Activated CD8-positive, alpha-beta T cell treated with anti-CD3 and anti-CD28 coated beads, Interleukin-2, amount 10 ng/mL, durations not matched to agents 7 days and 5 days (primary cell): ENCODE measurements at regions not wholly inside any gene's neighbourhood (a gene's known extent, or its start where the extent isn't known, plus 50 kb on each side); places are given as distances from the start of the nearest gene placed in this dataset.
"Not testable (repeated sequence)": the region's sequence is repeated elsewhere in the genome, so short reads cannot be mapped to it uniquely, and the experiment has no call there.

Source experiments
- ATAC-seq: fragments of 150-1000 bp; cut with Tn5 transposase; one replicate; pipeline ENCODE4 v1.10.0; 2021; ENCODE audit warnings: moderate library complexity
- CTCF ChIA-PET: fragments of 350-600 bp; sonication (Branson Sonifier 250); formaldehyde crosslinking; loops from one replicate; lab custom pipeline; 2021; ENCODE audit warnings: antibody characterized with exemption; lab: Charles Lee
- POLR2A ChIA-PET: fragments of 350-600 bp; sonication (Branson Sonifier 250); formaldehyde crosslinking; loops from one replicate; lab custom pipeline; 2021; ENCODE audit warnings: antibody characterized with exemption; lab: Charles Lee
- DNase-seq: peaks from one replicate; pipeline ENCODE4 v3.0.0-alpha.2; 2020
- H3K27ac Mint-ChIP-seq: one replicate; pipeline ENCODE4 v1.8.0; 2021; ENCODE audit warnings: mild to moderate bottlenecking, mixed read lengths
- H3K27me3 Mint-ChIP-seq: one replicate; pipeline ENCODE4 v1.8.0; 2021; ENCODE audit warnings: low read depth, mixed read lengths
- H3K36me3 Mint-ChIP-seq: one replicate; pipeline ENCODE4 v1.8.0; 2021; ENCODE audit warnings: low read depth, mixed read lengths
- H3K4me1 Mint-ChIP-seq: one replicate; pipeline ENCODE4 v1.8.0; 2021; ENCODE audit warnings: low read depth, mixed read lengths
- H3K4me3 Mint-ChIP-seq: one replicate; pipeline ENCODE4 v1.8.0; 2021; ENCODE audit warnings: mild to moderate bottlenecking, mixed read lengths
- H3K9me3 Mint-ChIP-seq: one replicate; pipeline ENCODE4 v1.8.0; 2022; ENCODE audit warnings: mixed read lengths; ENCODE audit not compliant: insufficient read depth

DNA sequence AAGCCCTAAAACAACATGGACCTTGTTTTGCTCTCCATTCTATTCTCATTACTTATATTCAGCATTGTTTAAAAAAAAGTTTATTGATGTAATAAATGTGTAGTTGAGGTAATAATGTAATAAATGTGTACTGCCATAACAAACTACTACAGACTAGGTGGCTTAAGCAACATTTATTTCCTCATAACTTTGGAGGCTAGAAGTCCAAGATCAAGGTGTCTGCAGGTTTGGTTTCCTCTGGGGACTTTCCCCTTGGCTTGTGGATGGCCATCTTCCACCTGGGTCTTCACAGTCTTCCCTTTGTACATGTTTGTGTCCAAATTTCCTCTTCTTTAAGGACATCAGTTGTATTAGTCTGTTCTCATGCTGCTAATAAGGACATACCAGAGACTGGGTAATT is 93.1 kb downstream of the LMO4 start:
- ATAC-seq = no peak
- Mint-ChIP-seq H3K9me3 (no peaks in the 10 kb centered on the region), H3K4me3 (no peak overlapping the region), H3K4me1 (no peaks in the 10 kb centered on the region), H3K27ac (no peak overlapping the region), H3K27me3 (no peaks in the 10 kb centered on the region), H3K36me3 (no peaks in the 10 kb centered on the region)
- CTCF ChIA-PET = no interaction called here
- POLR2A ChIA-PET = no interaction called here
- DNase-seq = no peak

DNA sequence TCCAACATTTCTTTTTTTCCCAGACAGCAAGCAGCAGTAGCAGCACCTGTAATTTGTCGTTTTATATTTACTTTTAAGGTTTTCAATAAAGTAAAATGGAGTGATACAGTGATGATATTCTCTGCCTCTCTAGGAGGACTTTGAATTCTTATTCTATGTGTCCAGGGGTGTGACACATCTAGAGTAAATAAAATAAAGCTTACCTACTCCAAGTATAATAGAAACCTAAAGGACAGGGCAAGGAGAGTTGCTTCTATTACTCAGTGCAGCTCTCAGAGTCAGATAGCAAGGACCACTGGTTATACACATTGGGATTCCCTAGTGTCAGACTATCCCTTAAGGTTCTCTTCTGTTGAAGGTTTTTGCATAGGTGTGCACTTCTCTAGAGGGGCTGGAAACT is 95.9 kb downstream of the LMO4 start:
- H3K27me3 Mint-ChIP-seq = peaks cover 4% of the 10 kb centered on the region
- no peak overlapping the region for H3K4me3 Mint-ChIP-seq
- ChIA-PET POLR2A (no interaction called here), CTCF (no interaction called here)
- no peak overlapping the region for H3K27ac Mint-ChIP-seq
- no peaks in the 10 kb centered on the region for H3K36me3 Mint-ChIP-seq
- DNase-seq (no peak), ATAC-seq (no peak)
- no peaks in the 10 kb centered on the region for H3K9me3 Mint-ChIP-seq
- no peaks in the 10 kb centered on the region for H3K4me1 Mint-ChIP-seq

DNA sequence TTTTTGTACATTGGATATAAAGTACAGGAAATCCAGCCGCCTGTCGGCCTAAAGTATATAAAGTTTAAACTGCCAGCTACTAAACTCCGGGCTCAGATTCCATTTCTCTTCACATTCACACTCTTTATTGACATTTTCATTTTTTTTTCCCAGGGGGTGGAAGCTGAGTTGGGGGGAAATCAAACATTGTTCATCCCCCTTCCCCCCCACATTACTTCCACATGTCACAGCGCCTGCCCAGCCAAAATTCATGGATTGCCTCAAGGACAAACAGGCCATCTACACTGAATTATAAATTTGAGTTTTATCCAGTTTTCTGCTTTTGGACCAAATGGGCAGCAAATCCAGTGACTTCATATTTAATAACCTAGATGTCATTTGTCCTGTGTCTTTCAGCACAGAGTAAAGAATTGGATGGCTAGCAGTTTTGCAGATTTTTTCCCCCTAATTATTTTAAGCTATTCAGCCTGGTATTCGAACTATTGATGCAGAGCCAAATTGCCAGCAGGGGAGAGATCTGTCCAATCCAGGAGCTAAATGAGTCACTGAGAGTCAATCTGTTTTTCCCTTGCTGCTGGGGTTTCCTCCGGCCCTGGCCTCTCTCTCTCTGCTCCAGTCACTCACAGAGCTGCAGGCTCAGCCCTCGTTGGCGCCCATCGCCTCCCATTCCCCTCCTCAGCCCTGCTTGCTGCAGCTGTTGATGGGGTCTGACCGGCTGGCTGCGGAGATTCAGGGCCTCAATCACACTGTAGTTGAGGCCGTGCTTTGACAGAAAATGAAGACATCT is 98.0 kb downstream of the LMO4 start:
- no peak for ATAC-seq
- H3K27ac Mint-ChIP-seq = no peak overlapping the region
- H3K27me3 Mint-ChIP-seq = peaks cover 4% of the 10 kb centered on the region
- POLR2A ChIA-PET = no interaction called here
- no peaks in the 10 kb centered on the region for H3K36me3 Mint-ChIP-seq
- CTCF ChIA-PET = no interaction called here
- no peak for DNase-seq
- no peak overlapping the region for H3K4me3 Mint-ChIP-seq
- H3K9me3 Mint-ChIP-seq = no peaks in the 10 kb centered on the region
- H3K4me1 Mint-ChIP-seq = no peaks in the 10 kb centered on the region

DNA sequence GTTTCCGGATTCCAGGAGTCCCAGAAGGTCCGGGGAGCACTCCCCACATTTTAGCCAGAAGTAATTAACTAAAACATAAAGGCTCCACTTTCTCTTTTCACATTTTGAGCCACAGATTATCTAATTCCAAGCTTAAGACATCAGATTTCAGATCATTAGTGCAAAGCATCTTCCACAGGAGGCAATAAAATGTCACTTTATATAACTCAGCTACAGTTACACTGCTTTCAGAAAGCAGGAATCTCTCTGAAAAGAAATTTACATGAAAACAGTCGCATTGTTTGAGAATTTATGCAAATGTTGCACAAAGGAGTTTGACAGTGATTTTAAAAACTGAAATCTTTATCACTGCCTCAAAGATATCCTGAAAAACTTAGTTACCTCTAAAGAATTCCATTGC is 99.7 kb downstream of the LMO4 start:
- CTCF ChIA-PET = interaction anchor here (1.9 kb wide), 1 partner anchor 102 kb away, joined by 5 read pairs; no protein-coding TSS in a partner anchor
- H3K27me3 Mint-ChIP-seq = peaks cover 4% of the 10 kb centered on the region
- DNase-seq = no peak

DNA sequence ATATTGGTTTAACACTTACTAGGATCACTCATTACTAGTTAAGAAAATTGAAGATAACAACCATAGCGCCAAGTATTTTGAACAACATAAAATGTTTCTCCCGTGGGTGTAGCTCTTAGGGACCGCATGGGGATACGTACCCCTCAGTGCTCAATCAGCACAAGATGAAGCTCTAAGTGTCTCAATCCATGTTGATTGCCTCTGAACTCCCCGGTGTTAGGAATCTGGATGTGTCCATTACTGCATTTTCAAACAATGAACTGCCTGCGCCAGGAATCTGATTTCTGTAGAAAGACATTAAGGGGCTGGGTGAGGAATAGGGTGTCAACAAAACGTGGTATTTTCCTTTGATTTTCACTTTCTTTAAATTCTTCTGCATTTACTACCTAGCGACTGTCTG is 100.2 kb downstream of the LMO4 start:
- DNase-seq (no peak), ATAC-seq (no peak)
- H3K27ac Mint-ChIP-seq = no peak overlapping the region
- no peaks in the 10 kb centered on the region for H3K4me1 Mint-ChIP-seq
- CTCF ChIA-PET = interaction anchor here (1.9 kb wide), 1 partner anchor 103 kb away, joined by 5 read pairs; no protein-coding TSS in a partner anchor
- no peak overlapping the region for H3K4me3 Mint-ChIP-seq
- peaks cover 4% of the 10 kb centered on the region for H3K27me3 Mint-ChIP-seq
- no peaks in the 10 kb centered on the region for H3K9me3 Mint-ChIP-seq
- H3K36me3 Mint-ChIP-seq = no peaks in the 10 kb centered on the region
- POLR2A ChIA-PET = no interaction called here

More for the DNA sequence above, 99.7 kb downstream of the LMO4 start:
- H3K4me3 Mint-ChIP-seq = no peak overlapping the region
- POLR2A ChIA-PET = no interaction called here
- H3K27ac Mint-ChIP-seq = no peak overlapping the region
- no peaks in the 10 kb centered on the region for H3K36me3 Mint-ChIP-seq
- H3K9me3 Mint-ChIP-seq = no peaks in the 10 kb centered on the region
- no peaks in the 10 kb centered on the region for H3K4me1 Mint-ChIP-seq
- ATAC-seq = no peak

DNA sequence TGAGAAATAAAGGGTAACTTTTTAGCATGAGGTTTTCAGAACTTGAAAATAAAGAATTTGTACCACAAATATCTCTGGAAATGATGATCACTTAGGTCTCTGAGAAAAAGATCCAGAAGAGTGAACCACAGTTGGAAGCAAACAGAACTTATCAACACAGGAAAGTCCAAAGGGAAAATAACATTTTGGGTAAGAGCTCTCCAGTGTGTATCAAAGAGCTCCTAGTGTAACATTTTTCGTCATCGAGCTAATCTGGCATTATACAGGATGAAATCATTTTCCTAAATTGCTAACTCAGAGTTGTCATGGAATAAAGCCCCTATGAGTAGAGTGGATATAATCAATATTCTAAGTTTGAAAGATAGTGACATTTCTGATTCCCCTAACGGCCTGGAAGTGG is 104.0 kb downstream of the LMO4 start:
- H3K9me3 Mint-ChIP-seq = no peaks in the 10 kb centered on the region
- peaks cover 4% of the 10 kb centered on the region for H3K4me1 Mint-ChIP-seq
- H3K4me3 Mint-ChIP-seq = no peak overlapping the region
- POLR2A ChIA-PET = no interaction called here
- no peak overlapping the region for H3K27ac Mint-ChIP-seq
- ATAC-seq (no peak), DNase-seq (no peak)
- H3K36me3 Mint-ChIP-seq = no peaks in the 10 kb centered on the region
- CTCF ChIA-PET = no interaction called here
- H3K27me3 Mint-ChIP-seq = peaks cover 4% of the 10 kb centered on the region

DNA sequence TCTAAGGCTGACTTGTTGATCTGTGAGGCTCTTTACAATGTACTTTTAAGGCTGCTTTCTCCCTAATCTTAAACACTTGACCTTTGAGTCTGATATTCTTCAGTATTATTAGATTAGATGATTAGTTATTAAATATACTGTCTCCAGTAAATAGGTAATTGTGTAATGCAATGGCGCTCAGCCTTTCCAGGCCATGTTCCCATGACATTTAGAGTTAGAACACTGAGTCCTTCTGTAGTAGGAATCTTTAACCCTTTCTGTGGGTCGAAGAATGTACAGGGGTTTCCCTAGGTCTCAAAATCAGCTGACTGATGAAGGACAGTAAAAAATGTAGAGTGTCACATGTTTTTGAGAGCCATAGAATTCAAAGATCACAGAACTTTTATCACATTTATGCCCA is 104.4 kb downstream of the LMO4 start:
- DNase-seq, H3K27ac Mint-ChIP-seq, POLR2A ChIA-PET, H3K36me3 Mint-ChIP-seq, H3K27me3 Mint-ChIP-seq, H3K4me3 Mint-ChIP-seq, ATAC-seq, CTCF ChIA-PET, H3K9me3 Mint-ChIP-seq, H3K4me1 Mint-ChIP-seq: not testable (repeated sequence)

DNA sequence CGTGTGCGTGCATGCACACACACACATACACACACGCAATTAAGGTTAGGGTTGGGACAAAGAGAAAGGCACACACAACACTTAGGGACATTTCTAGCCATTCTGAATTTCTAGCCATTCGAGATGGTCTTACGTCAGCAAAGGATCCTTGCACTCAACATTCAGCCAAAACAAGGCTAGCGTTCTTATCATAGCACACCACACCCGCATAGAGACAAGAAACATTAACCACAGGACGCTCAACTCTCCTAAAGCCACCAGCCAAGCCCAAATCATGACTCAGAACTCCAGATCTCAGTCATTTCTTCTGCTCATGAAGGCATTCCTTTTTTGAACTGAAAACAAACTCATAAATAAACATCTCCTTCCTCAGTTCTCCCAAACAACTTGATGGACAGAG is 106.8 kb downstream of the LMO4 start:
- DNase-seq (no peak), ATAC-seq (no peak)

DNA sequence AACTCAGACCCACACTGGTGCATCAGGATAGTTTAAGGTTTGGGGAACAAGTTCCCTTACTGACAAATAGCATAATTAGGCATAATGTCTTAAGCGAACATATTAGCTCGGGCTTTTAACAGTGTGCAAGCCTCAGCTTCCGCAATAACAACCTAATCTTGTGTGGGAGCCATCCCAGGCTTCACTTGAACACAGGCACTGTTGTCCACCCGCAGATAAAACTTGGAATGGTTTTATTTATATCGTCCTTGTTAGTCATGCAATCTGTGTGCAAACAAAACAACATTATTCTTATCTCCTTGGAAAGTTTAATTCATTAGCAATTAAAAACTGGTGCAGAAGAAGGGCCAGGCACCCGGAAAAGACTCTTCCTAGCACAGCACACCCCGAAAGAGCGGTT is 107.4 kb downstream of the LMO4 start:
- H3K4me3 Mint-ChIP-seq, POLR2A ChIA-PET, H3K27ac Mint-ChIP-seq, H3K36me3 Mint-ChIP-seq, CTCF ChIA-PET, H3K27me3 Mint-ChIP-seq, DNase-seq, H3K9me3 Mint-ChIP-seq, ATAC-seq, H3K4me1 Mint-ChIP-seq: not testable (repeated sequence)

More for the DNA sequence above, 106.8 kb downstream of the LMO4 start:
- peaks cover 2% of the 10 kb centered on the region for H3K27me3 Mint-ChIP-seq
- H3K4me3 Mint-ChIP-seq = no peak overlapping the region
- ChIA-PET CTCF (no interaction called here), POLR2A (no interaction called here)
- no peak overlapping the region for H3K27ac Mint-ChIP-seq
- H3K9me3 Mint-ChIP-seq = no peaks in the 10 kb centered on the region
- H3K36me3 Mint-ChIP-seq = no peaks in the 10 kb centered on the region
- H3K4me1 Mint-ChIP-seq = peaks cover 4% of the 10 kb centered on the region

DNA sequence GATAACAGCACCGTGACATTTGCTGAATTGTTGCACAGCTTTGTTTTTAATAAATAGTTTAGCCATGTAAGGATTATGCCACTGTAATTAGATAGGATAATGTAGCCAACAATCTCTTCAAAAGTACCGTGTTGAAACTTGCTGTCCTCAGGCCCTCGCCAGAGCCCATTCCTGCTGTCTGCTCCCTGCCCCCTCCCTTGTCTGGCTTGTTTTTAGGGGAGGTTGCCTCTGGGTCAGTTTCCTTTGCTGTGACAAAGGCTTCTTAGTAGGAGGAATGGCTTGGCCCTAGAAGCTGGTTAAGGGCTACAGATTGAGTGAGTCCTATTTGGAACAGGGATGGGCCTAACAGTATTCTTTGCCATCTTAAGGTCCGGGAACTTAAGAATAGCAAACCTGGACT is 107.9 kb downstream of the LMO4 start:
- ATAC-seq = no peak

DNA sequence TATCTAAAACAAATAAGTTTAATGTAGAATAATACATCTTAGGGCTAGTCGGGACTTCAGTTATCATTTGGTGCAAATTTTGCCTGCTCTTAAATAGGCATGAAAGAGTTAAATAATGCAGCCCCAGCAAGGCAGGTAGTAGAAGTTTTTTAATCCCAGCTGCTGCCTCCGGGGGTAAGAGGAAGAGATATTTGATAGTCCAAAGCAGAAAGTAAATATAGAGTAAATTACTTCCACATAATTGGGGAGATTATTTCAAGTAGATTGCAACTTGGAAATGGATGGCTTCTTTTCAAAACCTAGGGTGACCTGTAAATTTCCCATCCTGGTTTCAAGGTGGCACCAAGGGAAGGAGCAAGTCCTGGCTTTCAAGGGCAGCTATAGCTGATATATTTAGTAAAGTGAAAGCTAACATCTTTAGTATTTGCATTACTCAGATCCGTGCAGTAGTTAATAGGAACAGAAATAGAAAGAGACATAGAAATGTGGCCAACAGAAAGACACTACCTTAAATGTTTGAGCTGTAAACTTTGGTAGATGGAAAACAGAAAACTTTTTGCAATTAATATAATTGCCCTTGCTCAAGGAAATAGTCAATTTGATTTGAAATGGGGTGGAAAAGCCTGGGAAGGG is 109.1 kb downstream of the LMO4 start:
- ChIA-PET POLR2A (no interaction called here), CTCF (no interaction called here)
- Mint-ChIP-seq H3K9me3 (no peaks in the 10 kb centered on the region), H3K36me3 (no peaks in the 10 kb centered on the region), H3K4me1 (peaks cover 4% of the 10 kb centered on the region), H3K4me3 (no peak overlapping the region), H3K27me3 (peaks cover 5% of the 10 kb centered on the region), H3K27ac (no peak overlapping the region)
- DNase-seq (no peak), ATAC-seq (no peak)

More for the DNA sequence above, 107.9 kb downstream of the LMO4 start:
- H3K36me3 Mint-ChIP-seq = no peaks in the 10 kb centered on the region
- H3K4me3 Mint-ChIP-seq = no peak overlapping the region
- peaks cover 5% of the 10 kb centered on the region for H3K27me3 Mint-ChIP-seq
- CTCF ChIA-PET = no interaction called here
- H3K9me3 Mint-ChIP-seq = no peaks in the 10 kb centered on the region
- POLR2A ChIA-PET = no interaction called here
- DNase-seq = no peak
- peaks cover 4% of the 10 kb centered on the region for H3K4me1 Mint-ChIP-seq
- no peak overlapping the region for H3K27ac Mint-ChIP-seq

DNA sequence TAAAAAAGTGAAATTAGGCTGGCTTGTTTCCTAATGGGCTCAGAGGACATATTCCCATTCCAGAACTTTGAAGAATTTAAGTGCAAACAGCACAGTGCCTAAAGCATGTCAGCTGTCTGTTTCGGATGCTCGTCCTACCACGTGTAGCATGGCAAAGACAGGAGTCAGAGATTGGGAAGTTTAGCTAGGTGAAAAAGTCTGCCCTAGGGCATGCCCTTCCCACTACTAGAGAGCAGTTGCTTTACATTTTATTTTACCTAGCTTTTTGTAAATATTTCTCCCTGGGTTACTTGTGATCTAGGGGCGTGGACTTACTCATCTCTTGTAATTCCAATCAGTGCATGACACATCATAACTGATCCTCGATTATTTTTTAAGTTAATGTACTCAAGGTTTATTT is 111.1 kb downstream of the LMO4 start:
- CTCF ChIA-PET = no interaction called here
- peaks cover 4% of the 10 kb centered on the region for H3K4me1 Mint-ChIP-seq
- H3K27ac Mint-ChIP-seq = no peak overlapping the region
- DNase-seq (no peak), ATAC-seq (no peak)
- H3K9me3 Mint-ChIP-seq = peaks cover 4% of the 10 kb centered on the region
- POLR2A ChIA-PET = no interaction called here
- H3K4me3 Mint-ChIP-seq = no peak overlapping the region
- no peaks in the 10 kb centered on the region for H3K36me3 Mint-ChIP-seq
- H3K27me3 Mint-ChIP-seq = peaks cover 5% of the 10 kb centered on the region
